GM12878 (cell line): ENCODE measurements at regions not wholly inside any gene's neighbourhood (a gene's known extent, or its start where the extent isn't known, plus 50 kb on each side); places are given as distances from the start of the nearest gene placed in this dataset.

Experiments
- BHLHE40 ChIP-seq, 2 experiments: fragments of 450-650 bp in 1 of 2; IDR thresholded peaks; 2 replicates each; pipeline ENCODE4 v1.6.1; 2011 to 2017; ENCODE audit warnings: low read depth in 2 of 2, borderline replicate concordance in 1 of 2, improper control_type of control experiment in 1 of 2, low read length in 1 of 2, mild to moderate bottlenecking in 1 of 2
- EZH2 ChIP-seq: IDR thresholded peaks from 2 replicates; pipeline ENCODE4 v1.6.1; 2012; ENCODE audit warnings: low read depth, mild to moderate bottlenecking, control low read depth, inconsistent platforms, low read length, borderline replicate concordance; ENCODE audit not compliant: control insufficient read depth
- IKZF1 ChIP-seq: fragments of 450-650 bp; conservative IDR thresholded peaks from 2 replicates; pipeline ENCODE4 v1.6.1; 2017; ENCODE audit warnings: antibody characterized with exemption, mild to moderate bottlenecking
- JUNB ChIP-seq: IDR thresholded peaks from 2 replicates; pipeline ENCODE4 v1.6.1; 2016; ENCODE audit warnings: antibody characterized with exemption, mild to moderate bottlenecking
- JUND ChIP-seq: IDR thresholded peaks from 2 replicates; pipeline ENCODE4 v1.6.1; 2012; ENCODE audit warnings: low read depth, mild to moderate bottlenecking, low read length, improper control_type of control experiment, moderate library complexity
- NRF1 ChIP-seq: conservative IDR thresholded peaks from 2 replicates; pipeline ENCODE4 v1.6.1; 2011; ENCODE audit warnings: mild to moderate bottlenecking, low read depth, low read length, improper control_type of control experiment
- POLR2A ChIP-seq: IDR thresholded peaks from 2 replicates; pipeline ENCODE4 v1.6.1; 2011; ENCODE audit warnings: low read depth, mild to moderate bottlenecking, low read length
- POLR2AphosphoS5 ChIP-seq: IDR thresholded peaks from 2 replicates; pipeline ENCODE4 v1.6.1; 2011; ENCODE audit warnings: mild to moderate bottlenecking, low read length, inconsistent platforms
- SMC3 ChIP-seq: IDR thresholded peaks from 2 replicates; pipeline ENCODE4 v1.6.1; 2011; ENCODE audit warnings: low read length, improper control_type of control experiment, borderline replicate concordance
- SREBF1 ChIP-seq: IDR thresholded peaks from 2 replicates; pipeline ENCODE4 v1.6.1; 2012; ENCODE audit warnings: mild to moderate bottlenecking, low read length
- TCF3 ChIP-seq: IDR thresholded peaks from 2 replicates; pipeline ENCODE4 v1.6.1; 2012; ENCODE audit warnings: low read depth, mild to moderate bottlenecking, low read length, borderline replicate concordance; ENCODE audit not compliant: insufficient read depth
- TF ChIP-seq, protein P1 (sequence below): IDR thresholded peaks from 2 replicates; pipeline ENCODE4 v1.6.1; 2012; ENCODE audit warnings: low read depth, low read length, improper control_type of control experiment
- TF ChIP-seq, protein P2 (sequence below), 3 experiments: IDR thresholded peaks in 2 of 3; conservative IDR thresholded peaks in 1 of 3; 2 replicates each; pipeline ENCODE4 v1.5.1; 2011; ENCODE audit warnings: low read depth in 3 of 3, low read length in 3 of 3, mild to moderate bottlenecking in 3 of 3, control low read depth in 2 of 3, moderate library complexity in 2 of 3, inconsistent platforms in 1 of 3, mixed read lengths in 1 of 3; ENCODE audit not compliant: control insufficient read depth in 2 of 3, insufficient read depth in 1 of 3; ENCODE audit errors: extremely low read depth in 1 of 3
- TF ChIP-seq, protein P3 (sequence below): IDR thresholded peaks from 2 replicates; pipeline ENCODE4 v1.6.1; 2012; ENCODE audit warnings: mild to moderate bottlenecking, low read depth, low read length

DNA sequence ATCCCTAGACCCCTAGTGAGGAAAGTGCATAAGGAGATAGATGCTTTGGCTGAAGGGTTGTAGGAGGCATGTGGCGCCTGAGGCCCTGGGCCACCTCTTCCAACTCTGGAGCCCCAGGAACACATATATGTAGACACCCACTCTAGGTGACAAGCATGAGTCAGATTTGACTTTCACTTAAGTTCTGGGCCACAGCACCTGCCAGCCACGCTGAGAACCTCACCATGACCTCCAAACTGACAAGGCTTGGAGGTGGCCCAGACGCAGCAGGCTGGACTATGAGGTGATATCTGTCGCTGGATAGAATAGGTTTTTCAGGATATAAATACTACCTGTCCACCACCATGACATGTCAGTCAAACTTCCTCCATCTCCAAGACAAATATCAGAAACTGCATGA, 894.0 kb upstream of the ZNF722 start:
- TF ChIP-seq, protein P1, sequence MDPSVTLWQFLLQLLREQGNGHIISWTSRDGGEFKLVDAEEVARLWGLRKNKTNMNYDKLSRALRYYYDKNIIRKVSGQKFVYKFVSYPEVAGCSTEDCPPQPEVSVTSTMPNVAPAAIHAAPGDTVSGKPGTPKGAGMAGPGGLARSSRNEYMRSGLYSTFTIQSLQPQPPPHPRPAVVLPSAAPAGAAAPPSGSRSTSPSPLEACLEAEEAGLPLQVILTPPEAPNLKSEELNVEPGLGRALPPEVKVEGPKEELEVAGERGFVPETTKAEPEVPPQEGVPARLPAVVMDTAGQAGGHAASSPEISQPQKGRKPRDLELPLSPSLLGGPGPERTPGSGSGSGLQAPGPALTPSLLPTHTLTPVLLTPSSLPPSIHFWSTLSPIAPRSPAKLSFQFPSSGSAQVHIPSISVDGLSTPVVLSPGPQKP: no peak
- TF ChIP-seq JUND (no peak), IKZF1 (no peak), SREBF1 (no peak), EZH2 (no peak), BHLHE40 (IDR thresholded peaks at IDR 0.05; ENCODE audit: borderline replicate concordance in 1 of 2, low read depth in 2 of 2, low read length in 1 of 2) (no peak), SMC3 (no peak), JUNB (no peak), TCF3 (no peak), NRF1 (no peak), POLR2A (no peak), POLR2AphosphoS5 (no peak)
- TF ChIP-seq, protein P2, sequence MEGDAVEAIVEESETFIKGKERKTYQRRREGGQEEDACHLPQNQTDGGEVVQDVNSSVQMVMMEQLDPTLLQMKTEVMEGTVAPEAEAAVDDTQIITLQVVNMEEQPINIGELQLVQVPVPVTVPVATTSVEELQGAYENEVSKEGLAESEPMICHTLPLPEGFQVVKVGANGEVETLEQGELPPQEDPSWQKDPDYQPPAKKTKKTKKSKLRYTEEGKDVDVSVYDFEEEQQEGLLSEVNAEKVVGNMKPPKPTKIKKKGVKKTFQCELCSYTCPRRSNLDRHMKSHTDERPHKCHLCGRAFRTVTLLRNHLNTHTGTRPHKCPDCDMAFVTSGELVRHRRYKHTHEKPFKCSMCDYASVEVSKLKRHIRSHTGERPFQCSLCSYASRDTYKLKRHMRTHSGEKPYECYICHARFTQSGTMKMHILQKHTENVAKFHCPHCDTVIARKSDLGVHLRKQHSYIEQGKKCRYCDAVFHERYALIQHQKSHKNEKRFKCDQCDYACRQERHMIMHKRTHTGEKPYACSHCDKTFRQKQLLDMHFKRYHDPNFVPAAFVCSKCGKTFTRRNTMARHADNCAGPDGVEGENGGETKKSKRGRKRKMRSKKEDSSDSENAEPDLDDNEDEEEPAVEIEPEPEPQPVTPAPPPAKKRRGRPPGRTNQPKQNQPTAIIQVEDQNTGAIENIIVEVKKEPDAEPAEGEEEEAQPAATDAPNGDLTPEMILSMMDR (IDR thresholded peaks at IDR 0.05 in 2 of 3, conservative IDR thresholded peaks at IDR 0.05 in 1 of 3; ENCODE audit: control insufficient read depth in 2 of 3, extremely low read depth in 1 of 3, insufficient read depth in 1 of 3, low read depth in 3 of 3, low read length in 3 of 3): no peak
- TF ChIP-seq, protein P3, sequence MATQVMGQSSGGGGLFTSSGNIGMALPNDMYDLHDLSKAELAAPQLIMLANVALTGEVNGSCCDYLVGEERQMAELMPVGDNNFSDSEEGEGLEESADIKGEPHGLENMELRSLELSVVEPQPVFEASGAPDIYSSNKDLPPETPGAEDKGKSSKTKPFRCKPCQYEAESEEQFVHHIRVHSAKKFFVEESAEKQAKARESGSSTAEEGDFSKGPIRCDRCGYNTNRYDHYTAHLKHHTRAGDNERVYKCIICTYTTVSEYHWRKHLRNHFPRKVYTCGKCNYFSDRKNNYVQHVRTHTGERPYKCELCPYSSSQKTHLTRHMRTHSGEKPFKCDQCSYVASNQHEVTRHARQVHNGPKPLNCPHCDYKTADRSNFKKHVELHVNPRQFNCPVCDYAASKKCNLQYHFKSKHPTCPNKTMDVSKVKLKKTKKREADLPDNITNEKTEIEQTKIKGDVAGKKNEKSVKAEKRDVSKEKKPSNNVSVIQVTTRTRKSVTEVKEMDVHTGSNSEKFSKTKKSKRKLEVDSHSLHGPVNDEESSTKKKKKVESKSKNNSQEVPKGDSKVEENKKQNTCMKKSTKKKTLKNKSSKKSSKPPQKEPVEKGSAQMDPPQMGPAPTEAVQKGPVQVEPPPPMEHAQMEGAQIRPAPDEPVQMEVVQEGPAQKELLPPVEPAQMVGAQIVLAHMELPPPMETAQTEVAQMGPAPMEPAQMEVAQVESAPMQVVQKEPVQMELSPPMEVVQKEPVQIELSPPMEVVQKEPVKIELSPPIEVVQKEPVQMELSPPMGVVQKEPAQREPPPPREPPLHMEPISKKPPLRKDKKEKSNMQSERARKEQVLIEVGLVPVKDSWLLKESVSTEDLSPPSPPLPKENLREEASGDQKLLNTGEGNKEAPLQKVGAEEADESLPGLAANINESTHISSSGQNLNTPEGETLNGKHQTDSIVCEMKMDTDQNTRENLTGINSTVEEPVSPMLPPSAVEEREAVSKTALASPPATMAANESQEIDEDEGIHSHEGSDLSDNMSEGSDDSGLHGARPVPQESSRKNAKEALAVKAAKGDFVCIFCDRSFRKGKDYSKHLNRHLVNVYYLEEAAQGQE: no peak
